ENCODE measurements at regions not wholly inside any gene's neighbourhood (a gene's known extent, or its start where the extent isn't known, plus 50 kb on each side); places are given as distances from the start of the nearest gene placed in this dataset.

GRCh38 chr9:135219676-135220600 is 132.5 kb downstream of the OLFM1 start:
- DNase-seq (ENCODE audit: low read depth in 2 of 2), result no peak

DNA sequence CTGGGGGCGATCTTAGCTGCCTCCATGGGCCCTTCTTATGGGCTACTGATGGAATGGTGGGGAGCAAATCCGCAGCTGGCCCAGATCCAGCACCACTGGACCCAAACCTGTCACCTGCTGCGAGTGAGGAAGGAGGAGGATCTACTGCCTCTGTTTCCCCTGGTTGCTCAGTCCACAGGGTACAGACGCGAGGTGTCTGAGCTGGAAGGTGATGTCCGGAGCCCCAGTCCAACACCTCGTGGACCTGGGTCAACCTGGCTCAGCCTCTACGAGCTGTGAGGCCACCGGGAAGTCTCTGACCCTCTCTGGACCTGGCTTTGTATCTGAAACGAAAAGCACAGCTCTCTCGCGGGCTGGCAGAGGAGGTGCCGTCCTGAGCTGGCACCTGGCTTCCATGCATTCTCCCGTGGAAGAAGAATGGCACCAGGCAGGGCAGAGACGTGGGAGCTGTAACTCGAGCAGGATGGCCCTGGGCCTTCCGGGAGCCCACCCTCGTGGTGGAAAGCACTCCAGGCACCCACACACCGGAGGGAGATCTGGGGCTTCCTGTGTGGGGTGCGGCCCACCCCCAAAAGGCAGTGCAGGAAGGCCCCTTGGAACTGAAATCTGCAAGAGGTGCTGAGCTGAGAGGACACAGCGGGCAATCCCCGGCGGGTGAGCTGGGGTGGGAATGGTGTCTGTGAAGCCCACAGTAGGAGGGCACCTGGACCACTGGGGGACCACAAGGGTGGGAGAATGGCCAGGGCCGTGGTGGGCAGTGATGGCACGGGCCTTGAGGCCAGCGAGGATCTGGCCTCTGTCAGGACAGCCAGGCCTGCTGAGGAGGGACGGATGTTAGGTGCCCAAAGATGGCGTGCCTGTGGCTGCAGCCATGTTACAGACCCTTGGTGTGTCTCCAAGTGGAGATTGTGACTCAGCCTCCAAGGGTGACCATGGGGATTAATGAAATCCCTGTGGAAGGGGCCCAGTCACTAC is 133.4 kb downstream of the OLFM1 start:
- DNase-seq (ENCODE audit: low read depth in 2 of 2), result no peak

DNA sequence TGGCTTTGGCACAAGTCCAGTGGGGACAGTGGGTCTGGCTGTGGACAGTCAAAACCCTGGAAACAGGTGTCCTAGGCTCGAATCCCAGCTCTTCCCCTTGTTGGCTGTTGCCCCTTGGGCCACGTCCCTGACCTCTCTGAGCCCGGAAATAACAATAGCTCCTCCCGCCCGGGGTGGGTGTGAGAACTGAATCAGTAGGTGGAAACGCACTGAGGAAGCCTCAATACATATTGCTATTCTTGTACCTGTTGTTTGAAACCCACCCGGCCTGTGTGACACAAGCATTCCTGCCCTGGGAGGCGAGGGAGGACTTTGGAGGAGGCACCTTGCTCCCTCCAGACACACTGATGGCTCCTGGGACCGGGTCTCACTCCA is 134.1 kb downstream of the OLFM1 start:
- no peak for DNase-seq (ENCODE audit: low read depth in 2 of 2)

- DNase-seq (ENCODE audit: low read depth in 2 of 2), result no peak
Observed at GRCh38 chr9:135221951-135222631, 134.6 kb downstream of the OLFM1 start.

DNA sequence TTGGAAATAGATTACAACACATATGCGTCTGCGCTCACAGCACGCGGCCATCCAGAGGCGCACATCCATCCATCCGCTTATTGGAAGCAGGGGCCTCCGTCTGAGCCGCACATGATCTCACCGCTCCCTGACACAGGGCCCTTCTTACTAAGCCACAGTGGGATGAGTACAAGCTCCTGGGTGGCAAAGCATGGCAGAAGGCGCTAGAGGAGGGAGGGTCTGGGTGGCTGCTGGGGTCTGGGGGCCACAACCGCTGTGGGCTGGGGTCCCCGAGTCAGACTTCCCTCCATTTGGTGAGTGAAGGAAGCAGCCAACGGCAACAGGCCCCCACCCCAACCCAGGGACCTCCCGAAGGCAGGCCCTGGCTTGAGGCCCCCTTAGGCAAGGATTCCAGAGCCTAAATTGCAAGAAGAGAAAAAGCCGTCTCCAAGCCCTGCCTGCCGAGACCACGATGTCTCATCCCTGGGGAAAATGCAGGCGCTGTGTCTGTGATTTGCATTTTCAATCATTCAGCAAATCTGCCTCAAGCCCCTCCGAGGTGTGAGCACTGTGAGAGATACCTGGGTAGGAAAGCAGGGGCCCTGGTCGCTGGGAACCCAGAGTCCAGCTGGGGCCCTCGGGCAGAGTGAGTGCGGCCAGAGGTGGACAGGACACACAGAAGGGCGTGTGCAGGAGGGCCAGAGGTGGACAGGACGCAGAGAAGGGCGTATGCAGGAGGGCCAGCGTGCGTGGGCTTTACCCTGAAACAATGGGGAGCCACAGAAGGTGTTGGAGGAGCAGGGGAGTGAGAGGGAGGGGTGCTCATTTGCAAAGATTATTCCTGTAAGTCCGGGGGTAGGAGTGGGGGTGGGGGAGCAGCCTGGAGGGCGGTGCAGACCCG is 135.7 kb downstream of the OLFM1 start:
- DNase-seq (ENCODE audit: low read depth in 2 of 2), result no peak

GRCh38 chr9:135223831-135224230 is 136.4 kb downstream of the OLFM1 start:
- no peak for DNase-seq (ENCODE audit: low read depth in 2 of 2)

GRCh38 chr9:135224286-135224877 is 136.9 kb downstream of the OLFM1 start:
- no peak for DNase-seq (ENCODE audit: low read depth in 2 of 2)

GRCh38 chr9:135224921-135225541 is 137.6 kb downstream of the OLFM1 start:
- no peak for DNase-seq (ENCODE audit: low read depth in 2 of 2)

- DNase-seq (ENCODE audit: low read depth in 2 of 2), result no peak
Observed at GRCh38 chr9:135225619-135226228, 138.3 kb downstream of the OLFM1 start.

DNA sequence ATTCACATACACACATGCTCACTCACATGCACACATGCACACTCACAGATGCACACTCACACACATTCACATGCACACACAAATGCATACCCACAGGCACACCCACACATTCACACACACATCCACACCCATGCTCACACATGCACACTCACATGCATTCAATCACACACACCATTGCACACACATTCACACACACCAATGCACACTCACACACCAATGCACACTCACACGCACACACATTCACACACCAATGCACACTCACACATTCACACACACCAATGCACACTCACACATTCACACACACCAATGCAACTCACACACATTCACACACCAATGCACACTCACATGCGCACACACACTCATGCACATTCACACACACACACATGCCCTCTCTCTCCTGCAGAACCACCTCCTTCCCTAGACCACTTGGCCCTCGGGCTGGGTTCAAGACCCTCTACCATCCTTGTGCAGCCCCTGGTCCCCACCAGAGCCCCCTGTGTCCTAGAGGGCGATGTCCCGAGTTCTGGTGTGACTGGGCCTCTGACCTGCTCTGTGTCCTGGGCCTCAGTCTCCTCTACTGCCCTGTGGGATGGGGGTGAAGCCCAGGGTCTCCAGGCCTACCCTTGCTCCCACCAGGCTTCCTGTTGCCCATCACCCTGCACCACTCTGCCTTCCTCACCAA is 139.0 kb downstream of the OLFM1 start:
- DNase-seq (ENCODE audit: low read depth in 2 of 2), result no peak

DNA sequence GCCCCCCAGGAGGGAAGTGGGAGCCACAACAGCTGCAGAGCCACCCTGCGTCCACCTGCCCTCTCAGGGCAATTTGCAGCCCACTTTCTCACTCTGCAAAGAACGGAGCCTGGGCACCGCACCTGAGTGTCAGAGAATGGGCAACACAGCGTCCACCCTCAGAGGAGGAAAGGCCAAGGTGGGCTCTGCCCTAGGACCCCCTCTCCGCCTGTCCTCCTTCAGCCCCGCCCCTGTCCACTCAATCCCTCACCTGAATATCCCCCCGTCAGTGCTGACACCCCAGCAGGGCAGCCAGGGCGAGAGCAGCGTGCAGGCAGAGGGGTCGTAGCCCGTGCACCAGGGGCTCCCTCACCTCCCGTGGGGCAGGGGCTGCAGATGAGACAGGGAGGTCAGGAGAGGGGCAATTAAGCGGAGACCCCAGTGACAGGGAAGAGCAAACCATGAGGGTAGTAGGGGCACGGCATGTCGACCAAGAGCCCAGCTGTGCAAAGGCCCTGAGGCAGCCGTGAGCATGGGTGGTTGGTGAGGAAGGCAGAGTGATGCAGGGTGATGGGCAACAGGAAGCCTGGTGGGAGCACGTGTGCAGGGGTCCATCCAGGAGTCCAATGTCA is 140.3 kb downstream of the OLFM1 start:
- no peak for DNase-seq (ENCODE audit: low read depth in 2 of 2)

GRCh38 chr9:135228345-135228982 is 141.0 kb downstream of the OLFM1 start:
- DNase-seq (ENCODE audit: low read depth in 2 of 2), result no peak

DNA sequence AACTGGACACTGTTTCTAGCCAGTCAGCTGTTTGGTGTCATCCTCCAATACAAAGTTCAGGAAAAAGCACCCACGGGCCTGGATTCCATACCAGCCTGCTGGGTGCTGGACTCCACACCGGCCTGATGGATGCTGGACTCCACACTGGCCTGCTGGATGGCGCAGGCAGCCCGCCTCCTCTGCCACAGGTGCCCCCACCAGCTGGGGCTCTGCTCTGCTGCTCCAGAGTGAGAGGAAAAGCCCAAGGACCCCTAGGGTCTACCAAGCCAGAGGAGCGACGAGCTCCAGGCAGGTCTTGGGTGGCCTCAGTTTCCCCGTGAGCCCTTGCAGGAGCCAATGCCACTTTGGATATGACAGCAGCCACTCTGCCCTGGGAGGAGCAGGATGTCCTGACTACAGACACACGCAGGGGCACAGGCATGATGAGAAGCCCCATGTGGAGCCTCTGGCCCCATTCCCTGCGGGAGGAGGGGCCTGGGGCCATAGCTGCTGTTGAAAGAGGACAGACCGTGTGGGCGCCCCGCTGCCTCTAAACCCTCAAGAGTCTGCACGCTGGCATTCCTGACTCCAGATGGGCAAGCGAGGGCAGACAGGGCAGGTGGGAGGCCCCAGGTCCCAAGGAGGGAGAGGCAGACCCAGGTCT is 141.6 kb downstream of the OLFM1 start:
- no peak for DNase-seq (ENCODE audit: low read depth in 2 of 2)

DNA sequence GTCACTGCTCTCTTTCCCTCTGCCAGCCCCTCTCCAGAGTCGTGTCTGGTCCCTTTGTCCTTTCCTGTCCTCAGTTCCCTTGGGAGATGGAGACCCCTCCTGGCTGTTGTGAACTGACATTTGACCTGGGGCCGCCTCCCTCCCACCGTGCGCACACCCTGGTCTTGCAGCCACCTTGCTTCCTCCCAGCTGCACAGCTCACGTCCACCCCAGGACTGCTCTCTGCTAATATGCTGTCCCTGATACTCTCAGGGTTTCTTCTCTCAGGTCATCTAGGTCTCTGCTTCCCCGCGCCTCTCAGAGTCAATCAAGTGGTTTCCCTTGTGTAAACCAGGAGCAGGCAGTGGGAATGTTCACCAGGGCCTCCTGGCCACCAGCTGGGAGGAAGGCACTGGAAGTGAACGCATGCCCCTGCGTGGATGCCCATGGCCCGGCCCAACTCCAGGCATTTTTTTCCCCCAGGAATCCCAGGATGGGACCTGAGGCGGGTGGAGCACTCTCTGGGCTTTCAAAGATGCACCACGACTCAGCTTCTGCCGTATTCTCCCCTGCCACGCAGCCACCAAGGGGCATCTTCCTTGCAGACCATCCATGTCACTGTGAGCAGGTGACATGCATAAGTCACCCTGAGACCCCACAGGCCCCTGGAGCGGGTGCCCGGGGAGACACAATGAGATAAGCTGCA is 142.4 kb downstream of the OLFM1 start:
- DNase-seq (ENCODE audit: low read depth in 2 of 2), result no peak

- DNase-seq (ENCODE audit: low read depth in 2 of 2), result no peak
Observed at GRCh38 chr9:135230386-135230765, 142.9 kb downstream of the OLFM1 start.

GRCh38 chr9:135230817-135231520 is 143.5 kb downstream of the OLFM1 start:
- no peak for DNase-seq (ENCODE audit: low read depth in 2 of 2)

Data from activated CD8-positive, alpha-beta memory T cell treated with anti-CD3 and anti-CD28 coated beads for 4 hours (primary cell).